GM12865 (cell line): ENCODE measurements at regions not wholly inside any gene's neighbourhood (a gene's known extent, or its start where the extent isn't known, plus 50 kb on each side); places are given as distances from the start of the nearest gene placed in this dataset.

ENCODE experiments used
- DNase-seq: peaks from one replicate; pipeline ENCODE4 v3.0.0; 2010; ENCODE audit warnings: low read depth
- H3K4me3 ChIP-seq: 2 replicates; pipeline ENCODE4 v1.5.1; 2011; ENCODE audit warnings: mild to moderate bottlenecking, low read depth, low read length, control low read depth
- TF ChIP-seq, protein P1 (sequence below): IDR thresholded peaks from 2 replicates; pipeline ENCODE4 v1.5.1; 2011; ENCODE audit warnings: low read length, control low read depth, low read depth, inconsistent platforms; ENCODE audit not compliant: insufficient read depth; ENCODE audit errors: missing control alignments

DNA sequence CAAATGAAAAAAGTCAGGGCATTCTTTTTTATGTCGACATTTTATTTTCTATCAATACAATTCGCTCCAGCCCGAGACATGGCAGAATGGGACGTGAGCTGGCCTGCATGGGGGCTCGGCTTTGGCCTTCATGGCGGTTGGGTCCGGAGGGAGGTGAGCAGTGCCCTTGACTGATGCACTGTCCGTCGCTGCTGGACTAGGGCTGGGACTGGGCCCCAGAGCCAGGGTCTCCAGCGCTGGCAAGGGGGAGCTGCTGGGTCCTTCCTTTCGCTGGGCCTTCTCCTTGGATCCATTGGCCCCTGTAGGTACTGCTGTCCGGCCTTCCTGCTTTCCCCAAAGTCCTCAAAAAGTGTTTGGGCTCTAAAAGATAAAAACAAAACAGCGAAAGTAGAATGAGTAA lies 124.6 kb downstream of the EDN3 start:
- TF ChIP-seq, protein P1, sequence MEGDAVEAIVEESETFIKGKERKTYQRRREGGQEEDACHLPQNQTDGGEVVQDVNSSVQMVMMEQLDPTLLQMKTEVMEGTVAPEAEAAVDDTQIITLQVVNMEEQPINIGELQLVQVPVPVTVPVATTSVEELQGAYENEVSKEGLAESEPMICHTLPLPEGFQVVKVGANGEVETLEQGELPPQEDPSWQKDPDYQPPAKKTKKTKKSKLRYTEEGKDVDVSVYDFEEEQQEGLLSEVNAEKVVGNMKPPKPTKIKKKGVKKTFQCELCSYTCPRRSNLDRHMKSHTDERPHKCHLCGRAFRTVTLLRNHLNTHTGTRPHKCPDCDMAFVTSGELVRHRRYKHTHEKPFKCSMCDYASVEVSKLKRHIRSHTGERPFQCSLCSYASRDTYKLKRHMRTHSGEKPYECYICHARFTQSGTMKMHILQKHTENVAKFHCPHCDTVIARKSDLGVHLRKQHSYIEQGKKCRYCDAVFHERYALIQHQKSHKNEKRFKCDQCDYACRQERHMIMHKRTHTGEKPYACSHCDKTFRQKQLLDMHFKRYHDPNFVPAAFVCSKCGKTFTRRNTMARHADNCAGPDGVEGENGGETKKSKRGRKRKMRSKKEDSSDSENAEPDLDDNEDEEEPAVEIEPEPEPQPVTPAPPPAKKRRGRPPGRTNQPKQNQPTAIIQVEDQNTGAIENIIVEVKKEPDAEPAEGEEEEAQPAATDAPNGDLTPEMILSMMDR: no peak

GRCh38 chr20:59425572-59425971 lies 125.2 kb downstream of the EDN3 start:
- no peak for DNase-seq
- TF ChIP-seq, protein P1: no peak
- H3K4me3 ChIP-seq: no peak overlapping the region

More for the DNA sequence above, 124.6 kb downstream of the EDN3 start:
- no peak for DNase-seq
- H3K4me3 ChIP-seq: no peak overlapping the region

DNA sequence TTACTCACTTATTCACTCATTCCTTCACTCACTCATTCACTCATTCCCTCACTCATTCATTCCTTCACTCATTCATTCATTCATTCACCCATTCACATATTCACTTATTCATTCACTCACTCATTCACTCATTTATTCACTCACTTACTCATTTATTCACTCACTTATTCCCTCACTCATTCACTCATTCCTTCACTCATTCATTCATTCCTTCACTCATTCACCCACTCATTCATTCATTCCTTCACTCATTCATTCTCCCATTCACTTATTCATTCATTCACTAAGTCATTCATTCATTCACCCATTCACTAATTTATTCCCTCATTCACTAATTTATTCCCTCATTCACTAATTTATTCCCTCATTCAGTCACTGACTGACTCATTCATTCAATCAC lies 127.6 kb downstream of the EDN3 start:
- TF ChIP-seq, protein P1: no peak
- no peak for DNase-seq
- H3K4me3 ChIP-seq: no peak overlapping the region

DNA sequence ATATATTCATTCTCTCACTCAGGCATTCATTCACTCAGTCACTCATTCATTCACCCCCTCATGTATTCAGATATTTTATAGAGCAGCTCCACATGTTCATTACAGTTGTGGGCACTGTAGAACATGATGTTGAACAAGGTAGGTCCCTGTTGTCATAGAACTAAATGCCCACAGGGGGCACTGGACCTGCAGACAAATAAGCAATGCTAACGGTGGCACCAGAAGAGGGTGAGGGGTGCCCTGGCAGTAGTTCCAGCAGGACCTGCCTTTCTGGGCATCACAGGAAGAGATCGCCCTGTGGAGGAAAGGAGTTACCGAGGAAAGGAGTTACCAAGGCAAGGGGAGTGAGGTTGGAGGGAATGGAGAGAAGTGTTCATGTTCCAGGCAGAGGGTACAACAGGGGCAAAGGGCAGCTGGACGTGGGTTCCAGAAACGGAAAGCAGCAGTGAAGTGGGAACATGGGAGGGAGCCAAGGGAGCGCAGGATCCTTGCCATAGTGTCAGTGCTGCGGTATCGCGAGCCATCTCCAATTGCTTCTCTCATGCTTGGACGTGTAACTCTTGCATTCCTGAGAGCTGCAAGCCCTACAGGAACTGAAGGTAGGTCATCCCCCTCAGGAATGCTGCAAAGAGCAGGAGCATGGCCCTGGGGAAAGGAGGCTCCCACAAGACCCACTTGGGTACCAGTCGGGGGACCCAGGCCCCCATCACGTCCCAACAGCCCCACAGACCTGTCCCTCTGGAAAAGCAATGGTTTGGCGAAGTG lies 128.2 kb downstream of the EDN3 start:
- H3K4me3 ChIP-seq: no peak overlapping the region
- peak; percentile 27 for DNase-seq
- TF ChIP-seq, protein P1: peak; percentile 26

GRCh38 chr20:59429396-59429795 lies 129.0 kb downstream of the EDN3 start:
- H3K4me3 ChIP-seq: peak overlapping the region; percentile 31
- peak; percentile 9 for DNase-seq
- TF ChIP-seq, protein P1: no peak

- no peak for DNase-seq
- TF ChIP-seq, protein P1: no peak
- H3K4me3 ChIP-seq: no peak overlapping the region
These were observed 130.6 kb downstream of the EDN3 start for GRCh38 chr20:59431014-59431413.

DNA sequence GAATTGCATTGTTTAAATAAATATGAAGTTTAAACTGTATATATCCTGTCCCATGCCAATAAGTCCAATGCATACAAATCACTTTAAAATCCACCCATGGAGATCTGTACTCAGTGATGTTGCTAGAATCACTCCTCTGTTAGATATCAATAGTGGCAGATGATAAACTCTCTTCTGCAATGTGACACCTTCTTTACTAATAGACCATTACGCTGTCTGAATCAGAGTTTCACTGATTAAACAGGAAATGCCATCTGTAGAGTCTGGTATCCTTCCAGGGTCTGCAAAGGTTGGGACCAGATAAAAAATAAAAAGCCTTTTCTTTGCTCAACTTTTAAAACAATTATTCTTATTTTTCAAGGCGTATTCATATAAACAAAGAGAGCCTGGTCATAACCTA lies 134.5 kb downstream of the EDN3 start:
- H3K4me3 ChIP-seq: no peak overlapping the region
- no peak for DNase-seq

More for the DNA sequence above, 134.5 kb downstream of the EDN3 start:
- TF ChIP-seq, protein P1: no peak
